ENCODE measurements at regions not wholly inside any gene's neighbourhood (a gene's known extent, or its start where the extent isn't known, plus 50 kb on each side); places are given as distances from the start of the nearest gene placed in this dataset.

- no peak for TF ChIP-seq CTCF (conservative IDR thresholded peaks at IDR 0.05; ENCODE audit: low read depth, low read length)
- TF ChIP-seq EZH2 (IDR thresholded peaks at IDR 0.05; ENCODE audit: low read length, unreplicated experiment) = no peak
- no peak for TF ChIP-seq EZH2phosphoT487 (IDR thresholded peaks at IDR 0.05; ENCODE audit: borderline replicate concordance, low read length)
Measured at GRCh38 chr20:40600441-40601219, 88.4 kb downstream of the MAFB start.
